ENCODE measurements at regions not wholly inside any gene's neighbourhood (a gene's known extent, or its start where the extent isn't known, plus 50 kb on each side); places are given as distances from the start of the nearest gene placed in this dataset.

DNA sequence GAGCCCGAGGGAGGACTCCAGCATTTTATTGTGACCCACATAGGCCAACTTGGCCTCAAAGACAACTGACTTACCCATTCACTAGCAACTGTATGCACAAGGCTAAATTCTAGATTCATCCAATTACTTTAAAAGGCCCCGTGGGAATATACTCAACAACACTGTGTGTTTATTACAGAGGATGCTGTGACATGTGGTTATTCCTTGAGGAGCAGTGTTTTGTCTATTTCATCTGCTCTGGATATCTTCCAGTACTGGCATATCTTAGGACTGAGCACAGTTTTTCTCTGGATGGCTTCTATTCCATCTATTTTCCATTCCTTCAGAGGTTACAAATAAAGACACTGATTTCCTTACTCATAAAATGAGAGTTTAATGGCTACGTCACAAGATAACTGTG is 87.2 kb upstream of the KRAS start:
- no peak for DNase-seq (ENCODE audit: extremely low read depth in 1 of 4, low spot score in 3 of 4)
- POLR2A ChIA-PET = no interaction called here
- intact Hi-C loops (cut with micrococcal nuclease) = no loop called here
- CTCF ChIA-PET (ENCODE audit: low intra/inter-chr PET ratio) = no interaction called here
- WGBS (ENCODE audit: insufficient coverage, low coverage, missing lambda C conversion rate) = 0% methylated on average over 3 of the region's 3 CpGs
- Histone ChIP-seq H3K79me2 (ENCODE audit: control insufficient read depth, insufficient read depth, low read length) (no peaks in the 10 kb centered on the region), H3K4me1 (replicated peaks in 1 of 2; ENCODE audit: control insufficient read depth in 2 of 2, insufficient read depth in 2 of 2, low read length in 2 of 2) (peaks cover 0 to 3% of the 10 kb centered on the region in 2 experiments; a peak in 1 of 5 replicates), H3K4me2 (ENCODE audit: insufficient read depth, low read length) (no peak overlapping the region), H3K9me1 (ENCODE audit: control insufficient read depth, insufficient read depth, low read length) (no peaks in the 10 kb centered on the region), H3K9me3 (replicated peaks; ENCODE audit: control insufficient read depth, insufficient read depth, low read depth, low read length) (no peaks in the 10 kb centered on the region), H3K27ac (ENCODE audit: extremely low read depth, low read depth, low read length) (no peak overlapping the region), H4K20me1 (replicated peaks; ENCODE audit: control insufficient read depth, insufficient read depth, low read length) (no peaks in the 10 kb centered on the region), H3K4me3 (no peak overlapping the region), H3K27me3 (ENCODE audit: control insufficient read depth in 2 of 2, insufficient read depth in 2 of 2, low read length in 2 of 2) (no peaks in the 10 kb centered on the region), H3K9ac (ENCODE audit: insufficient read depth in 1 of 2, low read depth in 2 of 2, low read length in 2 of 2) (no peak overlapping the region), H3K36me3 (ENCODE audit: control insufficient read depth, insufficient read depth, low read length) (no peaks in the 10 kb centered on the region), H2AFZ (ENCODE audit: low read depth, low read length) (no peak overlapping the region)
- in situ Hi-C loops (cut with MboI) = no loop called here
- BruUV-seq (replicated peaks) = no TSS peak
- ATAC-seq = no peak
- FAIRE-seq = no peak
- TF ChIP-seq ERF (CRISPR knock-in tag; IDR thresholded peaks at IDR 0.05) = no peak
- TF ChIP-seq, protein P1, sequence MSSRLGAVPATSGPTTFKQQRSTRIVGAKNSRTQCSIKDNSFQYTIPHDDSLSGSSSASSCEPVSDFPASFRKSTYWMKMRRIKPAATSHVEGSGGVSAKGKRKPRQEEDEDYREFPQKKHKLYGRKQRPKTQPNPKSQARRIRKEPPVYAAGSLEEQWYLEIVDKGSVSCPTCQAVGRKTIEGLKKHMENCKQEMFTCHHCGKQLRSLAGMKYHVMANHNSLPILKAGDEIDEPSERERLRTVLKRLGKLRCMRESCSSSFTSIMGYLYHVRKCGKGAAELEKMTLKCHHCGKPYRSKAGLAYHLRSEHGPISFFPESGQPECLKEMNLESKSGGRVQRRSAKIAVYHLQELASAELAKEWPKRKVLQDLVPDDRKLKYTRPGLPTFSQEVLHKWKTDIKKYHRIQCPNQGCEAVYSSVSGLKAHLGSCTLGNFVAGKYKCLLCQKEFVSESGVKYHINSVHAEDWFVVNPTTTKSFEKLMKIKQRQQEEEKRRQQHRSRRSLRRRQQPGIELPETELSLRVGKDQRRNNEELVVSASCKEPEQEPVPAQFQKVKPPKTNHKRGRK (tag; IDR thresholded peaks at IDR 0.05) = no peak
- TF ChIP-seq, protein P2, sequence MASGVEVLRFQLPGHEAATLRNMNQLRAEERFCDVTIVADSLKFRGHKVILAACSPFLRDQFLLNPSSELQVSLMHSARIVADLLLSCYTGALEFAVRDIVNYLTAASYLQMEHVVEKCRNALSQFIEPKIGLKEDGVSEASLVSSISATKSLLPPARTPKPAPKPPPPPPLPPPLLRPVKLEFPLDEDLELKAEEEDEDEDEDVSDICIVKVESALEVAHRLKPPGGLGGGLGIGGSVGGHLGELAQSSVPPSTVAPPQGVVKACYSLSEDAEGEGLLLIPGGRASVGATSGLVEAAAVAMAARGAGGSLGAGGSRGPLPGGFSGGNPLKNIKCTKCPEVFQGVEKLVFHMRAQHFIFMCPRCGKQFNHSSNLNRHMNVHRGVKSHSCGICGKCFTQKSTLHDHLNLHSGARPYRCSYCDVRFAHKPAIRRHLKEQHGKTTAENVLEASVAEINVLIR (CRISPR knock-in tag; IDR thresholded peaks at IDR 0.05) = no peak
- no peak for TF ChIP-seq EGR1 (conservative IDR thresholded peaks at IDR 0.05)
- TF ChIP-seq, protein P3, sequence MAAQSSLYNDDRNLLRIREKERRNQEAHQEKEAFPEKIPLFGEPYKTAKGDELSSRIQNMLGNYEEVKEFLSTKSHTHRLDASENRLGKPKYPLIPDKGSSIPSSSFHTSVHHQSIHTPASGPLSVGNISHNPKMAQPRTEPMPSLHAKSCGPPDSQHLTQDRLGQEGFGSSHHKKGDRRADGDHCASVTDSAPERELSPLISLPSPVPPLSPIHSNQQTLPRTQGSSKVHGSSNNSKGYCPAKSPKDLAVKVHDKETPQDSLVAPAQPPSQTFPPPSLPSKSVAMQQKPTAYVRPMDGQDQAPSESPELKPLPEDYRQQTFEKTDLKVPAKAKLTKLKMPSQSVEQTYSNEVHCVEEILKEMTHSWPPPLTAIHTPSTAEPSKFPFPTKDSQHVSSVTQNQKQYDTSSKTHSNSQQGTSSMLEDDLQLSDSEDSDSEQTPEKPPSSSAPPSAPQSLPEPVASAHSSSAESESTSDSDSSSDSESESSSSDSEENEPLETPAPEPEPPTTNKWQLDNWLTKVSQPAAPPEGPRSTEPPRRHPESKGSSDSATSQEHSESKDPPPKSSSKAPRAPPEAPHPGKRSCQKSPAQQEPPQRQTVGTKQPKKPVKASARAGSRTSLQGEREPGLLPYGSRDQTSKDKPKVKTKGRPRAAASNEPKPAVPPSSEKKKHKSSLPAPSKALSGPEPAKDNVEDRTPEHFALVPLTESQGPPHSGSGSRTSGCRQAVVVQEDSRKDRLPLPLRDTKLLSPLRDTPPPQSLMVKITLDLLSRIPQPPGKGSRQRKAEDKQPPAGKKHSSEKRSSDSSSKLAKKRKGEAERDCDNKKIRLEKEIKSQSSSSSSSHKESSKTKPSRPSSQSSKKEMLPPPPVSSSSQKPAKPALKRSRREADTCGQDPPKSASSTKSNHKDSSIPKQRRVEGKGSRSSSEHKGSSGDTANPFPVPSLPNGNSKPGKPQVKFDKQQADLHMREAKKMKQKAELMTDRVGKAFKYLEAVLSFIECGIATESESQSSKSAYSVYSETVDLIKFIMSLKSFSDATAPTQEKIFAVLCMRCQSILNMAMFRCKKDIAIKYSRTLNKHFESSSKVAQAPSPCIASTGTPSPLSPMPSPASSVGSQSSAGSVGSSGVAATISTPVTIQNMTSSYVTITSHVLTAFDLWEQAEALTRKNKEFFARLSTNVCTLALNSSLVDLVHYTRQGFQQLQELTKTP (IDR thresholded peaks at IDR 0.05; ENCODE audit: low read depth in 1 of 2, partially characterized antibody in 2 of 2) = no peak
- TF ChIP-seq CXXC5 (CRISPR knock-in tag; IDR thresholded peaks at IDR 0.05) = no peak
- TF ChIP-seq ZNF57 (CRISPR knock-in tag; IDR thresholded peaks at IDR 0.05) = no peak
- no peak for TF ChIP-seq PTBP1 (IDR thresholded peaks at IDR 0.05; ENCODE audit: low read depth, low read length)
- no peak for TF ChIP-seq RBM25 (IDR thresholded peaks at IDR 0.05; ENCODE audit: low read depth, low read length, severe bottlenecking)
- TF ChIP-seq, protein P4, sequence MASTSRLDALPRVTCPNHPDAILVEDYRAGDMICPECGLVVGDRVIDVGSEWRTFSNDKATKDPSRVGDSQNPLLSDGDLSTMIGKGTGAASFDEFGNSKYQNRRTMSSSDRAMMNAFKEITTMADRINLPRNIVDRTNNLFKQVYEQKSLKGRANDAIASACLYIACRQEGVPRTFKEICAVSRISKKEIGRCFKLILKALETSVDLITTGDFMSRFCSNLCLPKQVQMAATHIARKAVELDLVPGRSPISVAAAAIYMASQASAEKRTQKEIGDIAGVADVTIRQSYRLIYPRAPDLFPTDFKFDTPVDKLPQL (IDR thresholded peaks at IDR 0.05; ENCODE audit: extremely low read depth, insufficient read length) = no peak
- TF ChIP-seq ZNF695 (CRISPR knock-in tag; IDR thresholded peaks at IDR 0.05) = no peak
- TF ChIP-seq TRIM24 (IDR thresholded peaks at IDR 0.05) = no peak
- TF ChIP-seq, protein P5, sequence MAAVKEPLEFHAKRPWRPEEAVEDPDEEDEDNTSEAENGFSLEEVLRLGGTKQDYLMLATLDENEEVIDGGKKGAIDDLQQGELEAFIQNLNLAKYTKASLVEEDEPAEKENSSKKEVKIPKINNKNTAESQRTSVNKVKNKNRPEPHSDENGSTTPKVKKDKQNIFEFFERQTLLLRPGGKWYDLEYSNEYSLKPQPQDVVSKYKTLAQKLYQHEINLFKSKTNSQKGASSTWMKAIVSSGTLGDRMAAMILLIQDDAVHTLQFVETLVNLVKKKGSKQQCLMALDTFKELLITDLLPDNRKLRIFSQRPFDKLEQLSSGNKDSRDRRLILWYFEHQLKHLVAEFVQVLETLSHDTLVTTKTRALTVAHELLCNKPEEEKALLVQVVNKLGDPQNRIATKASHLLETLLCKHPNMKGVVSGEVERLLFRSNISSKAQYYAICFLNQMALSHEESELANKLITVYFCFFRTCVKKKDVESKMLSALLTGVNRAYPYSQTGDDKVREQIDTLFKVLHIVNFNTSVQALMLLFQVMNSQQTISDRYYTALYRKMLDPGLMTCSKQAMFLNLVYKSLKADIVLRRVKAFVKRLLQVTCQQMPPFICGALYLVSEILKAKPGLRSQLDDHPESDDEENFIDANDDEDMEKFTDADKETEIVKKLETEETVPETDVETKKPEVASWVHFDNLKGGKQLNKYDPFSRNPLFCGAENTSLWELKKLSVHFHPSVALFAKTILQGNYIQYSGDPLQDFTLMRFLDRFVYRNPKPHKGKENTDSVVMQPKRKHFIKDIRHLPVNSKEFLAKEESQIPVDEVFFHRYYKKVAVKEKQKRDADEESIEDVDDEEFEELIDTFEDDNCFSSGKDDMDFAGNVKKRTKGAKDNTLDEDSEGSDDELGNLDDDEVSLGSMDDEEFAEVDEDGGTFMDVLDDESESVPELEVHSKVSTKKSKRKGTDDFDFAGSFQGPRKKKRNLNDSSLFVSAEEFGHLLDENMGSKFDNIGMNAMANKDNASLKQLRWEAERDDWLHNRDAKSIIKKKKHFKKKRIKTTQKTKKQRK (IDR thresholded peaks at IDR 0.05; ENCODE audit: borderline replicate concordance, low read depth, low read length) = no peak
